Parathyroid adenoma (tissue), 2 donors: ENCODE measurements at regions not wholly inside any gene's neighbourhood (a gene's known extent, or its start where the extent isn't known, plus 50 kb on each side); places are given as distances from the start of the nearest gene placed in this dataset.

Experiments used
- H2AFZ ChIP-seq: fragments of 300-600 bp; sonication (generic); one replicate; pipeline ENCODE4 v1.7.0; 2017; ENCODE audit warnings: antibody characterized with exemption, mild to moderate bottlenecking
- H3K27ac ChIP-seq: fragments of 300-600 bp; sonication (generic); one replicate; pipeline ENCODE4 v1.7.0; 2017
- H3K27me3 ChIP-seq: fragments of 300-600 bp; sonication (generic); one replicate; pipeline ENCODE4 v1.7.0; 2017; ENCODE audit warnings: low read length; ENCODE audit not compliant: control insufficient read depth, insufficient read depth
- H3K36me3 ChIP-seq: fragments of 300-600 bp; sonication (generic); one replicate; pipeline ENCODE4 v1.7.0; 2017; ENCODE audit warnings: low read length; ENCODE audit not compliant: control insufficient read depth, insufficient read depth
- H3K4me1 ChIP-seq: fragments of 300-600 bp; sonication (generic); one replicate; pipeline ENCODE4 v1.7.0; 2017; ENCODE audit warnings: control low read depth
- H3K4me2 ChIP-seq: fragments of 300-600 bp; sonication (generic); one replicate; pipeline ENCODE4 v1.7.0; 2017; ENCODE audit warnings: low read length
- H3K4me3 ChIP-seq: fragments of 300-600 bp; sonication (generic); one replicate; pipeline ENCODE4 v1.7.0; 2017; ENCODE audit warnings: low read depth, low read length
- H3K79me2 ChIP-seq: fragments of 300-600 bp; sonication (generic); one replicate; pipeline ENCODE4 v1.7.0; 2017; ENCODE audit warnings: control low read depth
- H3K9ac ChIP-seq: fragments of 300-600 bp; sonication (generic); one replicate; pipeline ENCODE4 v1.7.0; 2017; ENCODE audit warnings: mild to moderate bottlenecking
- H3K9me3 ChIP-seq: fragments of 300-600 bp; sonication (generic); one replicate; pipeline ENCODE4 v1.7.0; 2017; ENCODE audit warnings: low read length; ENCODE audit not compliant: control insufficient read depth
- TF ChIP-seq, protein P1 (sequence below): fragments of 300-600 bp; sonication (generic); IDR thresholded peaks from one replicate; pipeline ENCODE4 v1.7.0; 2017; ENCODE audit warnings: antibody characterized with exemption, mild to moderate bottlenecking
- donor health status: primary hyperparathyroidism.

DNA sequence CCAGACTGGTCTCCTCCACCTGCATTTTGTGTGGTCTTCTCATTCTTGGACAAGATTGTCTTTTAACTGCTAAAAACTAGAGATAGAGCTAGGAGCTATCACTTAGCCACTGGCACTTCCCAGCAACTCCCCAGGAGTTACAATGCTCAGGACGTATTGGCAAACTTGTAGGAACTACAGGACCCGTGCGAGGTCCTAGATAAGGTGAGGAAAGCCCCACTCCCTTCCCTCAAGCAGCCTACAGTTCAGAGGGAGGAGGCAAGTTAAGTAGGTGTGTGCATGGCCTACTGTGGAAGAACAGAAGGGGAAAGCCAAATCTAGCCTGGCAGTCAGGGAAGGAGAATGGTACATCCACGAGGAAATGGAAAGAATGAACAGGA, 504.7 kb upstream of the PROK2 start:
- no peaks in the 10 kb centered on the region for H3K79me2 ChIP-seq
- no peak overlapping the region for H3K9ac ChIP-seq
- no peaks in the 10 kb centered on the region for H3K4me1 ChIP-seq
- H3K27me3 ChIP-seq = no peaks in the 10 kb centered on the region
- no peak overlapping the region for H3K27ac ChIP-seq
- H3K9me3 ChIP-seq = no peaks in the 10 kb centered on the region
- H3K4me3 ChIP-seq = no peak overlapping the region
- no peaks in the 10 kb centered on the region for H3K36me3 ChIP-seq
- TF ChIP-seq, protein P1, sequence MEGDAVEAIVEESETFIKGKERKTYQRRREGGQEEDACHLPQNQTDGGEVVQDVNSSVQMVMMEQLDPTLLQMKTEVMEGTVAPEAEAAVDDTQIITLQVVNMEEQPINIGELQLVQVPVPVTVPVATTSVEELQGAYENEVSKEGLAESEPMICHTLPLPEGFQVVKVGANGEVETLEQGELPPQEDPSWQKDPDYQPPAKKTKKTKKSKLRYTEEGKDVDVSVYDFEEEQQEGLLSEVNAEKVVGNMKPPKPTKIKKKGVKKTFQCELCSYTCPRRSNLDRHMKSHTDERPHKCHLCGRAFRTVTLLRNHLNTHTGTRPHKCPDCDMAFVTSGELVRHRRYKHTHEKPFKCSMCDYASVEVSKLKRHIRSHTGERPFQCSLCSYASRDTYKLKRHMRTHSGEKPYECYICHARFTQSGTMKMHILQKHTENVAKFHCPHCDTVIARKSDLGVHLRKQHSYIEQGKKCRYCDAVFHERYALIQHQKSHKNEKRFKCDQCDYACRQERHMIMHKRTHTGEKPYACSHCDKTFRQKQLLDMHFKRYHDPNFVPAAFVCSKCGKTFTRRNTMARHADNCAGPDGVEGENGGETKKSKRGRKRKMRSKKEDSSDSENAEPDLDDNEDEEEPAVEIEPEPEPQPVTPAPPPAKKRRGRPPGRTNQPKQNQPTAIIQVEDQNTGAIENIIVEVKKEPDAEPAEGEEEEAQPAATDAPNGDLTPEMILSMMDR = no peak
- no peak overlapping the region for H2AFZ ChIP-seq
- no peak overlapping the region for H3K4me2 ChIP-seq

DNA sequence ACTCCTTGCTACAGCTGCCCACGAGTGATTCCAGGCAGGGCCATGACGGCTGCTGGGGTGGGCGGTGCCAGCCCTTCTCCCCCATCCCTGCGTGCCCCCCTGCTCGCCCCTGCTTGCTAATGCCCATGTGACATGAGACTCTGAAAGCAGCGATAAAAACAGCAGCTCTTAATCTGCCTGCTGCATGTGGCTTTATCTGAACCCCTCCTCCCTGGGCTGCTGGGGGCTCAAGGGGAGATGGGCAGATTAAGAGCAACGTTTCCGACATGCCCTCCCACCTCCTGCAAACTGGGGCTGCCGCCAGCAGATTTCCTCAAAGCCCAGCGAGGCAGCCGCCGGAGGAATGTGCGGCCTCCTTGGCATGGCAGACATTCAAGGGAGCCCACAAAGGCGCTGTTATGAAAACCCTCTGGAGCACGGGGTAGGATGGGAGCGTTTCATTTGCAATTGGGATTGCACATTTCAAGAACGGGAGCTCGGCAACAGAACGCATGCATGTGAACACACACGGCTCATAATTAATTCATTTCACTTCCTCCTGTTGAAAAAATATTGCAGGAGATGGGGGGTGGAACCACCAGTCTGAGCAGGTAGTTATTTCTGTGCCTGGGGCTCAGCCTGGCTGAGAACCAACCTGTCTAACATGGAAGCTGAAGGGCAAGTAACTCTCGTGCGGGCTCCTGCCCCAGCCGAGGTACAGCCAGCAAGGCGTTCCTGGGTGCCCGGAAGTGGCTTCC, 504.2 kb upstream of the PROK2 start:
- Histone ChIP-seq H3K4me3 (no peak overlapping the region), H3K27me3 (no peaks in the 10 kb centered on the region), H3K27ac (no peak overlapping the region), H3K4me1 (no peaks in the 10 kb centered on the region), H3K79me2 (no peaks in the 10 kb centered on the region), H2AFZ (peak overlapping the region; percentile 48), H3K4me2 (no peak overlapping the region), H3K9ac (no peak overlapping the region), H3K9me3 (no peaks in the 10 kb centered on the region), H3K36me3 (no peaks in the 10 kb centered on the region)
- TF ChIP-seq, protein P1 = no peak

DNA sequence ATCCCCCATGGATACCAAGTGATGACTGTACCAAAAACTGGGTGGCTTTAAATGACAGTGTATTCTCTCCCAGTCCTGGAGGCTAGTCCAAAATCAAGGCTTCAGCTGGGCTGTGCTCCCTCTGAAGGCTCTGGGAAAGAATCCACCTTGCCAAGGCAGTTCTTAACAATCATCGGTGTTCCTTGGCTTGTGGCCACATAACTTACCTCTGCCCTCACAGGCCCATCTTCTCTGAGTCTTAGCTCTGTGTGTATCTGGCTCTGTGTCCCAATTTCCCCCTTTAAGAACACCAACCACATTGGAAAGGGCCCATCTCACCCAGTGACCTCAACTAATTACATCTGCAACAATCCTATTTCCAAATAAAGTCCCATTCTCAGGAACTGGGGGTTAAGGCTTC, 503.0 kb upstream of the PROK2 start:
- Histone ChIP-seq H3K4me3 (no peak overlapping the region), H3K4me2 (no peak overlapping the region), H3K9ac (no peak overlapping the region), H3K27me3 (no peaks in the 10 kb centered on the region), H3K27ac (no peak overlapping the region), H2AFZ (no peak overlapping the region), H3K9me3 (no peaks in the 10 kb centered on the region), H3K79me2 (no peaks in the 10 kb centered on the region), H3K4me1 (no peaks in the 10 kb centered on the region), H3K36me3 (no peaks in the 10 kb centered on the region)
- TF ChIP-seq, protein P1 = no peak

DNA sequence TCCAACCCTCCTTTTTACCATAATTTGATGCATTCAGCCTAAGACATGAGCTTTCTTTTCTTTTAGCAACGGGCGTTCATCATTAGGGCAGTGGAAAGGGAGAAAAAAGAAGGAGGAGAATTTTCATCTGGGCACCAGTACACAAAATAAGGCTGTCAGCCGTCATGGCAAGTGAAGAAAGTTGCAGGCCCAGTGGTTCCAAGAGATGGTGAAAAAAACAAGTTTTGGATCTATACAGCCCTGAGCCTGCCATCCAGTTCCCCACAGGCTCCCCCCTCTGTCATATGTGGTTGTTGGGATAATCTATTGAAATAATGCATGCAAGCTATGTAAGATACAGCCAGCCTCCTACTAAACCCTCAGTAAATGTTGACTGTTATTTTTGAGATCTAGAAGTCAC, 500.6 kb upstream of the PROK2 start:
- Histone ChIP-seq H2AFZ (no peak overlapping the region), H3K4me1 (no peaks in the 10 kb centered on the region), H3K27ac (no peak overlapping the region), H3K79me2 (no peaks in the 10 kb centered on the region), H3K9ac (no peak overlapping the region), H3K4me3 (no peak overlapping the region), H3K9me3 (no peaks in the 10 kb centered on the region), H3K27me3 (no peaks in the 10 kb centered on the region), H3K36me3 (no peaks in the 10 kb centered on the region), H3K4me2 (no peak overlapping the region)
- TF ChIP-seq, protein P1 = no peak

DNA sequence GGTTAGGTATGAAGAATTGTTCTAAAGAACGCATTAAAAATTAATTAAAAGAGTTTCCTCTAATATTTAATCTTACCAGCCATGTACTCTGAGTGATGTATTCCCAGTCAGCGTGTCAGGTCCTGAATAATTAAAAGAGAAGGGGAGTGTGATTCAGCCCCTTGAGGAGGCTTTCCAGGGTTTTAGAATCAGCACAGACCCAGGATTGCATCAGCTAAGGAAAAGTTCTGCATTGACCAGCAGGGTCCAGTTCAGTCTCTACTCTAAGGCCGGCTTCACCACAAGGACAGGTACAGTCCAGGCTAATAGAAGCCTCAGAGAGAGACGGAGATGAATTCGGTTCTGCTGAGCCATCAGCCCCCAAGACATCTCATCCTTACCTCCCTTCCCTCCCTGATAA, 499.5 kb upstream of the PROK2 start:
- Histone ChIP-seq H3K9me3 (no peaks in the 10 kb centered on the region), H3K27me3 (no peaks in the 10 kb centered on the region), H3K4me1 (no peaks in the 10 kb centered on the region), H3K9ac (no peak overlapping the region), H3K4me3 (no peak overlapping the region), H3K36me3 (no peaks in the 10 kb centered on the region), H2AFZ (no peak overlapping the region), H3K4me2 (no peak overlapping the region), H3K27ac (no peak overlapping the region), H3K79me2 (no peaks in the 10 kb centered on the region)
- TF ChIP-seq, protein P1 = no peak
